ENCODE measurements at regions not wholly inside any gene's neighbourhood (a gene's known extent, or its start where the extent isn't known, plus 50 kb on each side); places are given as distances from the start of the nearest gene placed in this dataset.

DNA sequence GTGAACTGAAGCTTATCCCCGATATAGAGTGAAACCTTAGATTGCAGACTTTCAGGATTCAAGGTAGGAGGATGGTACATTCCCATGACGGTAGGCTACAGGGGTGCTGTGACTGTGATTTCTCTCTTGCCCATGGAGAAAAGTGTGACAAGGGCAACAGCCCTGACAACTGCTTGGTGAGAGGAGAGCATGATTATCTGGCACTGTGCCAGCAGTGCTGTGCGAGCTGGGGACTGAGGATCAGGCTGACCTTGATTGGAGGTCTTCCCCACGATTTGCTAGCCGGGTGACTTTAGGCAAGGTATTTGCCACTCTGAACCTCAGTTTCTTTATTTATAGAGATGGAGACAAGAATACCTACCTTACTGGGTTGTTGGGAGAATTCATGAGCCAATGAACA, 229.5 kb downstream of the PTEN start:
- in situ Hi-C loops (cut with HindIII; ENCODE audit: low pct_unique_long_range_greater_than_20kb, low sequenced_read_pairs): no loop called here
- no peaks in the 10 kb centered on the region for H3K9me3 ChIP-seq (ENCODE audit: control insufficient read depth, insufficient read depth, low read depth, low read length)
- no peak for ATAC-seq
- TF ChIP-seq TCF7L2 (IDR thresholded peaks at IDR 0.05; ENCODE audit: low read depth, low read length) (no peak), REST (IDR thresholded peaks at IDR 0.05; ENCODE audit: insufficient read depth in 1 of 2, low read depth in 2 of 2, low read length in 1 of 2) (no peak), SIN3A (IDR thresholded peaks at IDR 0.05; ENCODE audit: borderline replicate concordance, insufficient read depth, low read depth, low read length) (no peak), POLR2AphosphoS5 (IDR thresholded peaks at IDR 0.05; ENCODE audit: low read depth, low read length) (no peak)
- TF ChIP-seq, protein P1, sequence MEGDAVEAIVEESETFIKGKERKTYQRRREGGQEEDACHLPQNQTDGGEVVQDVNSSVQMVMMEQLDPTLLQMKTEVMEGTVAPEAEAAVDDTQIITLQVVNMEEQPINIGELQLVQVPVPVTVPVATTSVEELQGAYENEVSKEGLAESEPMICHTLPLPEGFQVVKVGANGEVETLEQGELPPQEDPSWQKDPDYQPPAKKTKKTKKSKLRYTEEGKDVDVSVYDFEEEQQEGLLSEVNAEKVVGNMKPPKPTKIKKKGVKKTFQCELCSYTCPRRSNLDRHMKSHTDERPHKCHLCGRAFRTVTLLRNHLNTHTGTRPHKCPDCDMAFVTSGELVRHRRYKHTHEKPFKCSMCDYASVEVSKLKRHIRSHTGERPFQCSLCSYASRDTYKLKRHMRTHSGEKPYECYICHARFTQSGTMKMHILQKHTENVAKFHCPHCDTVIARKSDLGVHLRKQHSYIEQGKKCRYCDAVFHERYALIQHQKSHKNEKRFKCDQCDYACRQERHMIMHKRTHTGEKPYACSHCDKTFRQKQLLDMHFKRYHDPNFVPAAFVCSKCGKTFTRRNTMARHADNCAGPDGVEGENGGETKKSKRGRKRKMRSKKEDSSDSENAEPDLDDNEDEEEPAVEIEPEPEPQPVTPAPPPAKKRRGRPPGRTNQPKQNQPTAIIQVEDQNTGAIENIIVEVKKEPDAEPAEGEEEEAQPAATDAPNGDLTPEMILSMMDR (IDR thresholded peaks at IDR 0.05): no peak
- no peaks in the 10 kb centered on the region for H3K36me3 ChIP-seq (ENCODE audit: control insufficient read depth, insufficient read depth, low read length)
- no peak overlapping the region for H3K27ac ChIP-seq (ENCODE audit: low read length)
- H3K4me1 ChIP-seq (ENCODE audit: control insufficient read depth, insufficient read depth, low read length): no peaks in the 10 kb centered on the region
- ChIA-PET POLR2A (no interaction called here), CTCF (no interaction called here)
- BruUV-seq (replicated peaks): no TSS peak
- intact Hi-C loops (cut with micrococcal nuclease; ENCODE audit: unreplicated experiment): no loop called here
- H3K4me3 ChIP-seq (ENCODE audit: low read depth in 2 of 2, low read length in 2 of 2): no peak overlapping the region
- DNase-seq (ENCODE audit: low read depth, low spot score): no peak
- H3K27me3 ChIP-seq (ENCODE audit: control insufficient read depth, insufficient read depth, low read length): peaks cover 2% of the 10 kb centered on the region; the same call in 1 of the 2 replicates

DNA sequence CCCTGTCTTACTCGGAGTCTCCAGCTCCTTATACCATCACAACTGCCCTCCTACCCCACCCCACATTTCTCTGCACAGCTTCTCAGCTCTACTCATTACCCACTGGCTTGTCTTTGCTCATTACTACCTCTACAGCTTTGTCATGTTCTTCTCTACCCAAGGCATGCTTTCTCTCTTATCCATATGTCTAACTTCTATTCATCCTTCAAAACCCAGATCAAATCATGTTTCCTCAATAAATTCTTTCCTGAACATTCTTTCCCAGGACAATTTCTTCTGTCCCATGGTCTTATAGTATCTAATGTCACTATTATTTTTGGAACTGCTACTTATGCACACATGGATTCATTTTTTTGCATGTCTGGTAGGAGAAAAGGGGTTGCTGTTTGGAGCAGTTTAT, 231.4 kb downstream of the PTEN start:
- H3K27me3 ChIP-seq (ENCODE audit: control insufficient read depth, insufficient read depth, low read length): peaks cover 2% of the 10 kb centered on the region; the same call in 1 of the 2 replicates
- ATAC-seq (no peak), DNase-seq (ENCODE audit: low read depth, low spot score) (no peak)
- TF ChIP-seq REST (IDR thresholded peaks at IDR 0.05; ENCODE audit: insufficient read depth in 1 of 2, low read depth in 2 of 2, low read length in 1 of 2) (no peak), TCF7L2 (IDR thresholded peaks at IDR 0.05; ENCODE audit: low read depth, low read length) (no peak), SIN3A (IDR thresholded peaks at IDR 0.05; ENCODE audit: borderline replicate concordance, insufficient read depth, low read depth, low read length) (no peak), POLR2AphosphoS5 (IDR thresholded peaks at IDR 0.05; ENCODE audit: low read depth, low read length) (no peak)
- TF ChIP-seq, protein P1 (IDR thresholded peaks at IDR 0.05): no peak
- no peak overlapping the region for H3K4me3 ChIP-seq (ENCODE audit: low read depth in 2 of 2, low read length in 2 of 2)
- no peaks in the 10 kb centered on the region for H3K36me3 ChIP-seq (ENCODE audit: control insufficient read depth, insufficient read depth, low read length)
- H3K27ac ChIP-seq (ENCODE audit: low read length): no peak overlapping the region
- ChIA-PET POLR2A (no interaction called here), CTCF (no interaction called here)
- intact Hi-C loops (cut with micrococcal nuclease; ENCODE audit: unreplicated experiment): no loop called here
- no peaks in the 10 kb centered on the region for H3K9me3 ChIP-seq (ENCODE audit: control insufficient read depth, insufficient read depth, low read depth, low read length)
- in situ Hi-C loops (cut with HindIII; ENCODE audit: low pct_unique_long_range_greater_than_20kb, low sequenced_read_pairs): no loop called here
- H3K4me1 ChIP-seq (ENCODE audit: control insufficient read depth, insufficient read depth, low read length): no peaks in the 10 kb centered on the region
- BruUV-seq (replicated peaks): no TSS peak

All from Panc1 (cell line).